KOPT-K1 (cell line): ENCODE measurements at regions not wholly inside any gene's neighbourhood (a gene's known extent, or its start where the extent isn't known, plus 50 kb on each side); places are given as distances from the start of the nearest gene placed in this dataset.

Experiments used
- H3K27ac ChIP-seq: fragments of 200-600 bp; sonication (generic); 2 replicates; pipeline ENCODE4 v1.5.1; 2016; ENCODE audit warnings: antibody characterized with exemption, mild to moderate bottlenecking, low read depth, low read length; ENCODE audit not compliant: poor library complexity, severe bottlenecking
- H3K36me3 ChIP-seq: fragments of 200-600 bp; sonication (generic); 2 replicates; pipeline ENCODE4 v1.5.1; 2017; ENCODE audit warnings: antibody characterized with exemption, mild to moderate bottlenecking, low read length, moderate library complexity; ENCODE audit not compliant: insufficient read depth
- H3K9me3 ChIP-seq: fragments of 200-600 bp; sonication (generic); 2 replicates; pipeline ENCODE4 v1.5.1; 2017; ENCODE audit warnings: antibody characterized with exemption, low read length, mild to moderate bottlenecking; ENCODE audit not compliant: insufficient read depth, poor library complexity, severe bottlenecking

DNA sequence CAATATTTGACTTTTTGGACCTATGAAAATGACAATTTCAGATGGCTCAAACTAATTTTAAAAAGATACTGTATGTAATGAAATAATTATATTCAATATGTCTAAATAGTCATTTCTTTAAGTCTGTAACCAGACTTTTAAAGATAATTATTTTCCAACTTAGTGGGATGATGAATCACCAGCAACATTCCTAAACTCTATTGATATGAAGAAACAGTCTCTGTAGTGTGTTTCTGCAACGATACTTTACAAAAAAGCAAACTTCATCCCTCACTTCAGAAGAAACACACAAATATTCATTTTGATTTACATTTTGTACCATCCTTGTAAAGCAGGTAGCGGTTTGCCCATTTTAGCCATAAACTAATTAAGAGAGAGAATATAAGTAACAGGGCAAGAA is 417.4 kb downstream of the EFNB2 start:
- H3K9me3 ChIP-seq = no peaks in the 10 kb centered on the region
- no peaks in the 10 kb centered on the region for H3K36me3 ChIP-seq
- H3K27ac ChIP-seq = no peak overlapping the region

- Histone ChIP-seq H3K9me3 (no peaks in the 10 kb centered on the region), H3K27ac (no peak overlapping the region), H3K36me3 (no peaks in the 10 kb centered on the region)
Observed at GRCh38 chr13:106117640-106118039, 417.8 kb downstream of the EFNB2 start.

GRCh38 chr13:106117035-106117434 is 418.4 kb downstream of the EFNB2 start:
- Histone ChIP-seq H3K9me3 (no peaks in the 10 kb centered on the region), H3K27ac (no peak overlapping the region), H3K36me3 (no peaks in the 10 kb centered on the region)

DNA sequence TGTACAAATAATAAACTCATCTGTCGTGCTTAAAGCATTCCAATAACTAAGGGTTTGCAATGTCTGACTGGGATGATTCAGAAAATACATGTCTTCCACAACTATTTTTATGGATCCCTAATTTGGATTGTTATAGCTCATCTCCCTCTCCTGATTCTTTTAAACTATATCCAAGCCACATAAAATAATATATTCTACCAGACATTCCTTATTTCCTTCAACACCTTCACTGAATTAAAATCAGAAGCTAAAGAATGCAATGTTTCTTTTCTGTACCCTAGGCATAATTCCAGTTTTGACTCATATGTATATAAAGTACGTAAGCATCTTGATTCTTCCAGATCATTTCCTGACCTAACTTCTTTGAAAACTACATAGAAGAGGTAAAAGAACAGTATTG is 420.4 kb downstream of the EFNB2 start:
- no peak overlapping the region for H3K27ac ChIP-seq
- H3K36me3 ChIP-seq = no peaks in the 10 kb centered on the region

DNA sequence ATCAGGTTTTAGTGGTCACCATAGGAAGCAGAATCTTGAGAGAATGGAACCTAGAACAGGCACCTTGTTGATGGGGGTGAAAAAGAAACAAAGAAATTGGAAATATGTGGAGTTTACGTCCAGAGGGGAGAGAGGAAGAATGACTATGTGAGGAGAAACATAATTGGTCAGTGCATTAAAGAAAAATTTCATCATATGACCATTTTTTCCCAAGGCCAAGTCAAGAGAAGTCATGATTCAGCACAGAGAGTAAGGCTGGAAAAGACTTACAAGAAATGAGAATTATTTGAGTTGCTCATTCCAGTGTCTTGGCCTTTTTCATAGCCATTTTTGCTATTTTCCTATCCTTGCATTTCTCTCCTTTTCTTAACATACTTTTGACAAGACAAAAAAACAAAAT is 421.7 kb downstream of the EFNB2 start:
- Histone ChIP-seq H3K27ac (no peak overlapping the region), H3K36me3 (no peaks in the 10 kb centered on the region), H3K9me3 (no peaks in the 10 kb centered on the region)

More for the DNA sequence above, 420.4 kb downstream of the EFNB2 start:
- no peaks in the 10 kb centered on the region for H3K9me3 ChIP-seq

- no peaks in the 10 kb centered on the region for H3K36me3 ChIP-seq
- no peaks in the 10 kb centered on the region for H3K9me3 ChIP-seq
- no peak overlapping the region for H3K27ac ChIP-seq
Observed at GRCh38 chr13:106112191-106112590, 423.3 kb downstream of the EFNB2 start.

DNA sequence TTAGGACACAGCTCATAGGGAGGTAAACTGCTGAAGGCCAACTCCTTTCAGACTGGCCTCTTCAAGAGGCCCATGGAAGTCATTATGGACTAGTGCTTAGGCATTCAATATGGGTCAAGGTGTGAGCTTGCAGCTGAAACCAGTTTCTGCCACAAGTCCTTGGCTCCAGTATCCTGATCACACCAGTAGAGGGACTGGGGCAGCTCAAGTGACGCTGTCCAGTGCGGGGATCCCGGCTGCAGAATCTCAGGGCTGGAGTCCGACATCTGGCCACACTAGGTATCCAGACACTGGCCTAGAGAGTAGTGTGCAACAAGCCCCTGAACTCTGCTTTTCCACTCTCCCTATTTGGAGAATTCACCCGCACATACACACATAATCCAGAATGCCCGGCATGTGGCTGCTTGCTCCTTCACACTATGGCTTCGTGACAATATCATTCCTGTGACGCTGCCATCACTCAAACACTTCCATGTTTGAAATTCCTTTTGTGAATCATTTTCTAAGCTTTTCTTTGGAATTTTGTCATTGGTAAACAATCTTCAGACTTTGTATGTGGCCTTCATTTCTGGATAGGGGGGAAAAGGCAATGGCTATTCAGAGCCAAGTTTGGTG is 425.1 kb downstream of the EFNB2 start:
- Histone ChIP-seq H3K27ac (no peak overlapping the region), H3K9me3 (no peaks in the 10 kb centered on the region), H3K36me3 (no peaks in the 10 kb centered on the region)

DNA sequence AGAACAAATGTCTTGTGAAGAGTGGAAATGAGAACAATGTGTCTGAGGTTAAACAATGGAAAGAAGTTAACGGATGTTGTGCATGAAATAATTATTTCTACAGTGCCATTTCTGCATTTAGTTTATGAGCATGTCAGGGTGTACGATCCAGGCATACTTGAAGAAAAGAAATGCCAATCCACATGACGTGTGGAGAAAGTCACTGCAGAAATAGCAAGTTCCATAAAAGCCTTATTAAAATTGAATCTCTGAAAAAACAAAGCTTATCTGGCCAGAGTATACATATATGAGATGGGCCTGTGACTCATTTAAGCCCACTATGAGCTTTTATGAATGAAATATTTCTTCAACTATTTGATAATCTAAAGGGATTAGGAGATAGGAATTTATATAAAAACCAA is 426.1 kb downstream of the EFNB2 start:
- Histone ChIP-seq H3K9me3 (no peaks in the 10 kb centered on the region), H3K36me3 (no peaks in the 10 kb centered on the region), H3K27ac (no peak overlapping the region)

DNA sequence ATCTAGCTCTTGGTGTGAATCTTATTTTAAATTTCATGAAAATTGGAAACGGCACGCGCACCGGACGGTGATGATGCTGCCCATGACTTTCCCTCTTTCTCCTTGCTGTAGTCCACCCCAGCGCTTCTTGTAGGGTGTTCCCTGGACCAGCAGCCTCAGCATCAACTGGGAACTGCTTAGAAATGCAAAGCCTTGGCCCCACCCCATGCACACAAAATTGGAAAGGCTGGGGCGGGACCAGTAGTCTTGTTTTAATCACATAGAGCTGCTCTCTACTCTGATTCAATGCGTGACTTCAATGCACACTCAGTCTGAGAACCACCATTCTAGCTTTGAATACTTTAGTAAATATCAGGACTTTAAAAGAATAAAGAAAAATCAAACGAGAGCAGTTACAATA is 427.1 kb downstream of the EFNB2 start:
- Histone ChIP-seq H3K9me3 (no peaks in the 10 kb centered on the region), H3K27ac (no peak overlapping the region), H3K36me3 (no peaks in the 10 kb centered on the region)

DNA sequence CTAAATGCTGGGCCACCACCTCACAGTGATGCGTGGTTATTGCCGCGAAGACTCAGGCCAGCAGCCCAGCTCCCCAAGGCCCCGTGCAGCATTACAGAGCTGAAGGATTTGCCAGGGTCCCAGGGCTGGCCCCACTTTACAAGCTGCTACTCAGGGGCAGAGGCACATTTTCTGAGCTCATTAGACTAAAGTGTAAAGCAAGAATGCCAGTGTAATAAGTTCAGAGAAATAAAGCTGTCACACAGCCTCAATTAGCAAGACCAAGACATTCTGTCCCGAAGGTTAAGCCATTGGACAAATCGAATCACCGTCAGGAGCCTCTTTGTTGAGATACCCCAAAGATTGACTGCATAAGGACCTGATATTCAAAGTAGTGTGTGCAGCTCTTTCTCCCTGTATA is 428.4 kb downstream of the EFNB2 start:
- Histone ChIP-seq H3K9me3 (no peaks in the 10 kb centered on the region), H3K27ac (no peak overlapping the region), H3K36me3 (no peaks in the 10 kb centered on the region)

- Histone ChIP-seq H3K27ac (no peak overlapping the region), H3K9me3 (no peaks in the 10 kb centered on the region), H3K36me3 (no peaks in the 10 kb centered on the region)
Observed at GRCh38 chr13:106105153-106105552, 430.3 kb downstream of the EFNB2 start.

- Histone ChIP-seq H3K9me3 (no peaks in the 10 kb centered on the region), H3K27ac (no peak overlapping the region), H3K36me3 (no peaks in the 10 kb centered on the region)
Observed at GRCh38 chr13:106104281-106104901, 431.1 kb downstream of the EFNB2 start.

DNA sequence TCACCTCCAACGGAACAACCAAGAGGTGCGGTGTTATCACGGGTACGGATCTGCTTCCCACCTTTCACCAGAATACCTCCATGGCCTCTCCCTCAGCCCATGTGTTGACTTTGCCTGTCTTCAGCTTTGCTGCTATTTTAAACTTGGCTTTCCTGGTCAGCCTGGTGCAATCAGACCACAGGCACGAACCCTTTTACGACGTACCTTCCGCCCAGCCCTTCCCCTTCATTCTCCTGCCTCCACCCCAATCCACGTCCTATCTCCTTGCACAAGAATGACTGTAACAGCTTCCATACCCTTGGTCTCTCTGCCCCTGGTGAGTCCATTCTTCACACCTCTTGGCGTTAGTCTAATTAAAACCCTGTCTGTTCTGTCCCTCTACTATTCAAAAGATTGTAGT is 431.7 kb downstream of the EFNB2 start:
- H3K27ac ChIP-seq = no peak overlapping the region

GRCh38 chr13:106102786-106103185 is 432.7 kb downstream of the EFNB2 start:
- Histone ChIP-seq H3K9me3 (no peaks in the 10 kb centered on the region), H3K36me3 (no peaks in the 10 kb centered on the region), H3K27ac (no peak overlapping the region)

More for the DNA sequence above, 431.7 kb downstream of the EFNB2 start:
- Histone ChIP-seq H3K36me3 (no peaks in the 10 kb centered on the region), H3K9me3 (no peaks in the 10 kb centered on the region)

GRCh38 chr13:106101201-106101600 is 434.3 kb downstream of the EFNB2 start:
- H3K27ac ChIP-seq = no peak overlapping the region
- H3K9me3 ChIP-seq = no peaks in the 10 kb centered on the region
- H3K36me3 ChIP-seq = no peaks in the 10 kb centered on the region

- no peaks in the 10 kb centered on the region for H3K36me3 ChIP-seq
- no peak overlapping the region for H3K27ac ChIP-seq
- no peaks in the 10 kb centered on the region for H3K9me3 ChIP-seq
Observed at GRCh38 chr13:106100171-106100919, 435.1 kb downstream of the EFNB2 start.
